ENCODE measurements at regions not wholly inside any gene's neighbourhood (a gene's known extent, or its start where the extent isn't known, plus 50 kb on each side); places are given as distances from the start of the nearest gene placed in this dataset.

DNA sequence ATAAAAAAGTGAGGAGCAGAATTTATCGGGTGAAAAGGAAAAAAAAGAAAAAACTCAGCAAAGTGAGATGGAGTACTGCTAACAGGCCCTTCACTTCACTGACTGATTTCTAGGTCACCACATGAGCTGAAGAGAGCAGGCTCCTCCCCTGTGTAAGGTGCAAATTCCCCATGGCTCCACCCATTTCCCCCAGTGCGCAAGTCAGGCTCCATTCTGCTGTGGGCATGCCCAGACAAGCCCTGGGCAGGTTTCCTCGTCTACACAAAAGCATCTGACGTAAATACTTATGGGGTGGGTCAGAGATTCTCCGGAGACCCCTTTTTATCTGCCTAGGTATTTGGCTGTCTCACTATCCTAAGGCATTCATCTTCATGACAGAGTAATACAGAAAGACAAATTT is 157.9 kb downstream of the MAGEB5 start:
- DNase-seq (ENCODE audit: low spot score): no peak

DNA sequence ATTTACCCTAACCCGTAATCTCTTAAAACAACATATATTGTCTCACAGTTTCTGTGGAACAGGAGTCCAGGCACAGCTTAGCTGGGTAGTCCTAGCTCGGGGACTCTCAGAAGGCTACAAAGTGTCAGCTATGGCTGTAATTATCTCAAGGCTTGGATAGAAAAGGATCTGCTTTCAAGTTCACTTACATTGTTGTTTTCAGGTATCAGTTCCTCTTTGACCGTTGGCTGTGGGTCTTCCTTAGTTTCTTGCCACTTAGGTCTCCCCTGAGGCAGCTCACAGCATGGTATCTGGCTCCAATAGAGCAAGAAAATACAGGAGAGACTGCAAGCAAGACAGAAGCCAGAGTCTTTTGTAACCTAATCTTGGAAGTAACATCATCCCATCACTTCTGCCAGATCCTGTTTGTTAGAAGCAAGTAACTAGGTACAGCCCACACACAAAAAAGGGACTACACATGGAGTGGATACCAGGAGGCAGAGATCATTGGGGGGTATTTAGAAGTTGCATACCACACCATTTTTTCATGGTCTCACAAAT is 137.0 kb downstream of the MAGEB5 start:
- DNase-seq (ENCODE audit: low spot score): no peak

- DNase-seq (ENCODE audit: low spot score): no peak
These were observed 131.2 kb downstream of the MAGEB5 start for GRCh38 chrX:26347171-26347570.

- no peak for DNase-seq (ENCODE audit: low spot score)
These were observed 118.3 kb downstream of the MAGEB5 start for GRCh38 chrX:26334232-26334631.

DNA sequence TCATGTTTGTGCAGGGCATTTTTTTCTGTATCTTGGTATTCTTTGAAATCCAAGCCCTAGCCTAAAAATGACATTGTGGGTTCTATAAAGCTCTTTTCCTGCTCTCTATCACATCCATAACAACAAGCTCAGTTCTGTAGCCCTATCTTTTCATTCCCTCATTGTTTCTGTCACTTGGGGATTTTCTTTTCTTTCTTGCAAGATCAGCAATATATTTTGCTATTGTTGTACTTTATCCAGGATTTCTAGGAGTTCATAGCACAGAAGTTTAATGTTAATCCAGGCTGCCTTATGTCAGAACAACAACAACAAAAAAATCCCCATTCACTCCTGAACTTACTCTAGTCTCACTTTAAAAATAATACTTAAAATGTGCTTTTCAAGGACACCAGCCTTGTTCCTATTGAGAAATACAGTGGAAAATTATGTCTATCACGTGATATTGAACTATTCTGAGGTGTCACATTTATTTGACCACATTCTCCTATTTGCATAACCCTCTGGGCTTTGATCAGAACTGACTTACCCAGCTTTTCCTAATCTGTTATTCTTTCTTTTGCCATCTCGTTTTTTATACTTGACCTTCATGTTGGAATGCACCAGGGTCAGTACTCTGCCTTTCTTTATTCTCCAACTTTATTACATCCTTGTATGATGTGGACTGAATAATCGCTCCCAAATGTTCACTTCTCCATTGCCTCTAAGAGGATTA is 112.8 kb downstream of the MAGEB5 start:
- no peak for DNase-seq (ENCODE audit: low spot score)

GRCh38 chrX:26309262-26309661 is 93.3 kb downstream of the MAGEB5 start:
- no peak for DNase-seq (ENCODE audit: low spot score)

DNA sequence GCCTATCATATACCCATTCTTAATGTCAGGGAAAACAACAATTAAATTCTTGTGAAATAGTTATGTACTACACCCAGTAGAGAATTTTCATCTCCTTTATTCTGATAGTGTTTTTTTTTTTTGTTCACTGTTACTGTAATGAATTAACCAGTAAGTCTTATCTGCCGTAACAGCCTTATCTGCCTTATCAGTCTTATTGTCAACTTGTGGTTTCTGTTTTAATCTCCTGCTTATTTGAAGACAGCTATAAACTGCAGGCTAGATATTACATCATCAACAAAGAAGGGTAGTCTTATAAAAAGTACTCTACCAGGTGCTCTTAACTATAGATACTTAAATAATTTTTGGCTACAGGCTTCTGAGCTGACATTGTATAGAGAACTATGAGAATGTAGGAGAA is 79.5 kb downstream of the MAGEB5 start:
- no peak for DNase-seq (ENCODE audit: low spot score)

GRCh38 chrX:26286836-26287235 is 70.9 kb downstream of the MAGEB5 start:
- DNase-seq (ENCODE audit: low spot score): no peak
